Progenitor cell of endocrine pancreas (in vitro differentiated cells): ENCODE measurements at regions not wholly inside any gene's neighbourhood (a gene's known extent, or its start where the extent isn't known, plus 50 kb on each side); places are given as distances from the start of the nearest gene placed in this dataset.

Experiments
- DNase-seq: peaks from one replicate; pipeline ENCODE4 v3.0.0; 2021; ENCODE audit warnings: low spot score; ENCODE audit not compliant: unreplicated experiment
- H3K27ac Mint-ChIP-seq: 2 replicates; pipeline ENCODE4 v1.8.0; 2021; ENCODE audit warnings: mild to moderate bottlenecking, moderate library complexity, mixed read lengths
- H3K27me3 Mint-ChIP-seq: 2 replicates; pipeline ENCODE4 v1.8.0; 2021; ENCODE audit warnings: mixed read lengths
- H3K36me3 Mint-ChIP-seq: 2 replicates; pipeline ENCODE4 v1.8.0; 2022; ENCODE audit warnings: mixed read lengths; ENCODE audit not compliant: insufficient read depth
- H3K4me1 Mint-ChIP-seq: 2 replicates; pipeline ENCODE4 v1.8.0; 2021; ENCODE audit warnings: low read depth, mixed read lengths
- H3K4me3 Mint-ChIP-seq: 2 replicates; pipeline ENCODE4 v1.8.0; 2021; ENCODE audit warnings: low read depth, mild to moderate bottlenecking, moderate library complexity, mixed read lengths
- H3K9me3 Mint-ChIP-seq: 2 replicates; pipeline ENCODE4 v1.8.0; 2021; ENCODE audit warnings: low read depth, mixed read lengths
- TF ChIP-seq, protein P1 (sequence below): fragments of 200-600 bp; sonication (generic); IDR thresholded peaks from one replicate; pipeline ENCODE4 v1.5.0; 2021; ENCODE audit warnings: antibody characterized with exemption, mild to moderate bottlenecking; ENCODE audit not compliant: unreplicated experiment

DNA sequence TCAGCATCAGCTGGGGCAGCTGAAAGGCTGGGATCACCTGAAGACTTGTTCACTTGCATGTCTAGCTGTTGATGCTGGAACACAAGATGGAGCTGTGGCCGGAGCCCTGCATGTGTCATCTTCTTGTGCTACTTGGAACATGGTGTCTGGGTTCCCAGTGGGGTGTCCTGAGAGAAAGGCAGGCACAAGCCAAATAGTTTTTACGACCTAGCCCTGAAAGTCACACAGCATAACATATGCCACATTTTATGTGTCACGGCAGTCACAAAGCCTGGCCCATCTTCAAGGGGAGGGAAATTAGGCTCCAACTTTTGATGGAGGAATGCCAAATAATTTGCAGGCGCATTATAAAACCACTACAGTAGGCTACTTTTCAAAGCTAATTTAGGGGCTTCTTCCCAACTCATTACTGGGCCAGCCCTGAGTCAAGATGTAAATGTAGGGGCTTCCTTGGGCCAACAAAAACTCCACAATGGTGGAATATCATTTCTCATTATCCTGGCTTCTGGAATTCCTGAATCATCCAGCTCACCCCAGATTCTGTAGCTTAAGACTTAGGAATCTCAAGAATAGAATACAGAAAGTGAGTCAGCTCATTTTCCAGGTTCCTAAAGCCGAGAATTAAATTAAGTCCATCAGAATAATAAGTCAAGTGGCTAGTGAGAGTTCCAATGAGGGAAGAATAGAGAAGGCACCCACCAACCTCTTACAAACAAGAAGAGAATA is 543.0 kb downstream of the TNS1 start:
- TF ChIP-seq, protein P1, sequence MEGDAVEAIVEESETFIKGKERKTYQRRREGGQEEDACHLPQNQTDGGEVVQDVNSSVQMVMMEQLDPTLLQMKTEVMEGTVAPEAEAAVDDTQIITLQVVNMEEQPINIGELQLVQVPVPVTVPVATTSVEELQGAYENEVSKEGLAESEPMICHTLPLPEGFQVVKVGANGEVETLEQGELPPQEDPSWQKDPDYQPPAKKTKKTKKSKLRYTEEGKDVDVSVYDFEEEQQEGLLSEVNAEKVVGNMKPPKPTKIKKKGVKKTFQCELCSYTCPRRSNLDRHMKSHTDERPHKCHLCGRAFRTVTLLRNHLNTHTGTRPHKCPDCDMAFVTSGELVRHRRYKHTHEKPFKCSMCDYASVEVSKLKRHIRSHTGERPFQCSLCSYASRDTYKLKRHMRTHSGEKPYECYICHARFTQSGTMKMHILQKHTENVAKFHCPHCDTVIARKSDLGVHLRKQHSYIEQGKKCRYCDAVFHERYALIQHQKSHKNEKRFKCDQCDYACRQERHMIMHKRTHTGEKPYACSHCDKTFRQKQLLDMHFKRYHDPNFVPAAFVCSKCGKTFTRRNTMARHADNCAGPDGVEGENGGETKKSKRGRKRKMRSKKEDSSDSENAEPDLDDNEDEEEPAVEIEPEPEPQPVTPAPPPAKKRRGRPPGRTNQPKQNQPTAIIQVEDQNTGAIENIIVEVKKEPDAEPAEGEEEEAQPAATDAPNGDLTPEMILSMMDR, result no peak
- Mint-ChIP-seq H3K9me3 (no peaks in the 10 kb centered on the region), H3K4me1 (peaks cover 13% of the 10 kb centered on the region), H3K36me3 (no peaks in the 10 kb centered on the region), H3K4me3 (no peak overlapping the region), H3K27me3 (no peaks in the 10 kb centered on the region), H3K27ac (no peak overlapping the region)
- no peak for DNase-seq

DNA sequence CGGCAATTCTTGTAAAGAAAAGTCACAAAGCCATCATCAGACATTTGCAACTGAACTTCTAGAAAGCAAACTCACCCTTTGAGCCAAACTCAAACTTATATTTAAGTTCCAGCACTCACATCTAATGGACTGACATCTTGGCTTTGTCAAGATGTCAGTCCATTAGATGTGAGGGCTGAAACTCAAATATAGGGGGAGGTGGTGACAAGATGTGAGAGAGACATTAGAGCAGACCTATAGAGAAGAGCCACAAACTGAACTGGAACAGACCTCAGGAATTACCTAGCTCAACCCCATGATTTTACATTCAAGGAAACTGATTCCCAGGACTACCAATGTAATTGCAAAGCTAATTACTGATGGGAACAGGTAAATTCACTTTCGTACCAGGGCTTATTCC is 543.8 kb downstream of the TNS1 start:
- DNase-seq, result no peak
- H3K36me3 Mint-ChIP-seq, result no peaks in the 10 kb centered on the region
- peaks cover 1% of the 10 kb centered on the region for H3K9me3 Mint-ChIP-seq
- TF ChIP-seq, protein P1, result no peak
- no peak overlapping the region for H3K27ac Mint-ChIP-seq
- peaks cover 13% of the 10 kb centered on the region for H3K4me1 Mint-ChIP-seq
- no peaks in the 10 kb centered on the region for H3K27me3 Mint-ChIP-seq
- no peak overlapping the region for H3K4me3 Mint-ChIP-seq

DNA sequence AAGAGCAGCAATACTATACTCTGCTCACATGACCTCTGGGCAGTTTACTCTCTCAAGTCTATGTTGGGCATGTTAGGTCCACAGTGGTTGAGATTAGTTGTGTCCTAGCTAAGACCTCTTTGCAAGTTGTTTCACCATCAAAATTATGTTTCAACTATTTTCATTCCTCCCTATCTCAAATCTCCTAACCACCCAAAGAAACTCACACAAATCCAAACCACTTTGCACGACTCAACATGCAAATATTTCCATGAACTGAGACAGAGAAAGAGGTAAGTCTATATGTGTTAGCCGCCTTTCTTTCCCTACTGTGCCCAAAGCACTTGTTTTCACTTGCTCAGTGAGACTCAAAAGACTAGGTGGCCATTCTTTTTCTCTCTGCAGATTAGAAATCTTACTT is 546.8 kb downstream of the TNS1 start:
- Mint-ChIP-seq H3K4me3 (no peak overlapping the region), H3K27ac (no peak overlapping the region), H3K4me1 (peaks cover 17% of the 10 kb centered on the region), H3K27me3 (no peaks in the 10 kb centered on the region), H3K36me3 (no peaks in the 10 kb centered on the region), H3K9me3 (peaks cover 2% of the 10 kb centered on the region)
- DNase-seq, result no peak
- TF ChIP-seq, protein P1, result no peak

DNA sequence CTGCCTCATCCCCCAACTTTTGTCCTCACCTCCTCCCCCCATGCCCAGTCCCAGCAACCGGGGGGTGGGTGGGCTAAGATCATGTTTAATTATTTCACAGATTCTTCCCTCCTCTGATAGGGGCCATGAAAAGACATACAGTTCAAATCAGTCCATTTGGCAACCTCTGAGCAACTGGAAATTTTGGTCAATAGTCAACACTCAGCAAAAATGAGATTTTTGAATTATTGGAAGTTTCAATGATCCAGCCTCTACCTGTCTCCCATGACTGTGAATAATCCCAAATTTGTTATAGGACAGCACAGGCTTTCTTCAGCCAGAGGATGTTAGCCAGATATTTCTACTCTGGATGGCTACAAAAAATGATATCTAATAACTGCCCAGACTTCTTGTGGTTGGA is 549.9 kb downstream of the TNS1 start:
- Mint-ChIP-seq H3K27me3 (no peaks in the 10 kb centered on the region), H3K36me3 (no peaks in the 10 kb centered on the region), H3K4me1 (peaks cover 17% of the 10 kb centered on the region), H3K4me3 (no peak overlapping the region), H3K27ac (no peak overlapping the region), H3K9me3 (peaks cover 2% of the 10 kb centered on the region)
- TF ChIP-seq, protein P1, result no peak
- DNase-seq, result no peak

DNA sequence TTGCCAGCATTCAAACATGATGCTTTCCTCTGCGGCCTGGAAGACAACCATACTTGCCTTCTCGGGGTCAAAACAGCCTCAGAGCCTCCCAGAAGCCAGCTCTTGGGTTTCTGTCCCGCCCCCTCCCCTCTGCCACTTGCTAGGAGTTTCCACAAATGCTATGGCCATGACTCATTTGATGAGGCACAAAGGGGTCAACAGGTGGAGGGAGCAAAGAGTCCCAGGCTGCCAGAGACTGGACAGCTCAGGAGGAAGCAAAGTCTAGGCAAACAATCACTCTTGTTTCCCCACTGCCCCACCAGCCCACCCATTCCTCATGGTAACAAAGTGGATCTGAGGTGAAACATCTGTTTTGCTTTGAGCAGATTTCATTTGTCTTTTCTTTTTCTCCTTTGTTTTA is 551.1 kb downstream of the TNS1 start:
- Mint-ChIP-seq H3K36me3 (no peaks in the 10 kb centered on the region), H3K4me1 (peaks cover 17% of the 10 kb centered on the region), H3K27me3 (no peaks in the 10 kb centered on the region), H3K4me3 (no peak overlapping the region), H3K27ac (peak overlapping the region; percentile 30), H3K9me3 (peaks cover 2% of the 10 kb centered on the region)
- TF ChIP-seq, protein P1, result no peak
- no peak for DNase-seq
